ENCODE measurements at regions not wholly inside any gene's neighbourhood (a gene's known extent, or its start where the extent isn't known, plus 50 kb on each side); places are given as distances from the start of the nearest gene placed in this dataset.

- no peak for TF ChIP-seq CTCF (IDR thresholded peaks at IDR 0.05)
- H3K4me3 ChIP-seq: no peak overlapping the region
- DNase-seq (ENCODE audit: low spot score): no peak
Measured at GRCh38 chr12:75764091-75764841, 252.9 kb upstream of the KRR1 start.

GRCh38 chr12:75760573-75761294 is 249.3 kb upstream of the KRR1 start:
- TF ChIP-seq CTCF (IDR thresholded peaks at IDR 0.05): no peak
- no peak for DNase-seq (ENCODE audit: low spot score)
- Histone ChIP-seq H3K27ac (no peak overlapping the region), H3K4me3 (no peak overlapping the region)

More at GRCh38 chr12:75764091-75764841, 252.9 kb upstream of the KRR1 start:
- H3K27ac ChIP-seq: no peak overlapping the region

- Histone ChIP-seq H3K4me3 (no peak overlapping the region), H3K27ac (no peak overlapping the region)
- no peak for DNase-seq (ENCODE audit: low spot score)
- TF ChIP-seq CTCF (IDR thresholded peaks at IDR 0.05): no peak
Measured at GRCh38 chr12:75759842-75760572, 248.6 kb upstream of the KRR1 start.

GRCh38 chr12:75759196-75759595 is 247.8 kb upstream of the KRR1 start:
- H3K27ac ChIP-seq: no peak overlapping the region
- TF ChIP-seq CTCF (IDR thresholded peaks at IDR 0.05): no peak
- DNase-seq (ENCODE audit: low spot score): no peak
- H3K4me3 ChIP-seq: no peak overlapping the region

GRCh38 chr12:75756771-75757170 is 245.4 kb upstream of the KRR1 start:
- DNase-seq (ENCODE audit: low spot score): no peak

GRCh38 chr12:75756111-75756510 is 244.7 kb upstream of the KRR1 start:
- TF ChIP-seq CTCF (IDR thresholded peaks at IDR 0.05): no peak
- H3K4me3 ChIP-seq: no peak overlapping the region
- no peak overlapping the region for H3K27ac ChIP-seq
- DNase-seq (ENCODE audit: low spot score): no peak

More at GRCh38 chr12:75756771-75757170, 245.4 kb upstream of the KRR1 start:
- Histone ChIP-seq H3K4me3 (no peak overlapping the region), H3K27ac (no peak overlapping the region)
- no peak for TF ChIP-seq CTCF (IDR thresholded peaks at IDR 0.05)

Data from coronary artery (tissue), 2 donors.